HFF-Myc (cell line): ENCODE measurements at regions not wholly inside any gene's neighbourhood (a gene's known extent, or its start where the extent isn't known, plus 50 kb on each side); places are given as distances from the start of the nearest gene placed in this dataset.

ENCODE experiments used
- DNase-seq: peaks from one replicate; pipeline ENCODE4 v3.0.0-alpha.2; 2011; ENCODE audit warnings: low read depth; ENCODE audit errors: extremely low read depth
- H3K4me3 ChIP-seq: replicated peaks from 2 replicates; pipeline ENCODE4 v1.5.1; 2011; ENCODE audit warnings: low read depth, mild to moderate bottlenecking, control low read depth, low read length
- TF ChIP-seq, protein P1 (sequence below): IDR thresholded peaks from 2 replicates; pipeline ENCODE4 v1.5.1; 2012; ENCODE audit warnings: mild to moderate bottlenecking, low read depth, low read length, control low read depth; ENCODE audit errors: missing control alignments

DNA sequence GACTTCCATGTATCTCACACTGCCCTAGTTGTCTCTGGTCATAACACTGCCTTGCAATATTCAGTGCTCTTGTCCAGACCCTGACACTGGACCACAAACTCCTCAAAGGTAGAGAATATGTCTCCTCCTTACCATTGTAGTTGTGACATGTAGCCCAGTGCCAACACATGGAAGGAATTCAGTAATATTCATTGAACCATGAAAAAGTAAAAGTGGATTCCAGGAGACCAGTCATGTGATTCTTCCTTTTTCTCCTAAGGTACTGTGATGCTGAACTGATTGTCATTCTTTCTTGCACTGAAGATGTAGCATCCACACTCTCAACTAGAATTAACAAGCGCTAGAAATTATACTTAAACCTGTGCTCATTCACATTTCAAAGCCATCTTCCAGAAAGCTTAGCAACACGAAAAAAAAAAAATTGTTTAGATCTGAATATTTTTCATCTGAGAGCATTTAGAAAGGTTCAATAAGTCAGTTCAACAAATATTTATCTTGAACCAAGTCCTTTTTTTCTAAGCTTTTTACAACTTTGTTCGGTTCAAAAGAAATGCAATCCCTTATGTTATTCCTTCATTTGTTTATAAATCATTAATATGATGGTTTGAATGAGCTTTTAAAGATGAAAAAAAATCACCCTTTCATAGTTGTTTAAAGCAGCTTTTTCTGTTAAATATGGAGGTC lies 224.7 kb upstream of the BLID start:
- TF ChIP-seq, protein P1, sequence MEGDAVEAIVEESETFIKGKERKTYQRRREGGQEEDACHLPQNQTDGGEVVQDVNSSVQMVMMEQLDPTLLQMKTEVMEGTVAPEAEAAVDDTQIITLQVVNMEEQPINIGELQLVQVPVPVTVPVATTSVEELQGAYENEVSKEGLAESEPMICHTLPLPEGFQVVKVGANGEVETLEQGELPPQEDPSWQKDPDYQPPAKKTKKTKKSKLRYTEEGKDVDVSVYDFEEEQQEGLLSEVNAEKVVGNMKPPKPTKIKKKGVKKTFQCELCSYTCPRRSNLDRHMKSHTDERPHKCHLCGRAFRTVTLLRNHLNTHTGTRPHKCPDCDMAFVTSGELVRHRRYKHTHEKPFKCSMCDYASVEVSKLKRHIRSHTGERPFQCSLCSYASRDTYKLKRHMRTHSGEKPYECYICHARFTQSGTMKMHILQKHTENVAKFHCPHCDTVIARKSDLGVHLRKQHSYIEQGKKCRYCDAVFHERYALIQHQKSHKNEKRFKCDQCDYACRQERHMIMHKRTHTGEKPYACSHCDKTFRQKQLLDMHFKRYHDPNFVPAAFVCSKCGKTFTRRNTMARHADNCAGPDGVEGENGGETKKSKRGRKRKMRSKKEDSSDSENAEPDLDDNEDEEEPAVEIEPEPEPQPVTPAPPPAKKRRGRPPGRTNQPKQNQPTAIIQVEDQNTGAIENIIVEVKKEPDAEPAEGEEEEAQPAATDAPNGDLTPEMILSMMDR = no peak
- DNase-seq = no peak
- H3K4me3 ChIP-seq = no peak overlapping the region

DNA sequence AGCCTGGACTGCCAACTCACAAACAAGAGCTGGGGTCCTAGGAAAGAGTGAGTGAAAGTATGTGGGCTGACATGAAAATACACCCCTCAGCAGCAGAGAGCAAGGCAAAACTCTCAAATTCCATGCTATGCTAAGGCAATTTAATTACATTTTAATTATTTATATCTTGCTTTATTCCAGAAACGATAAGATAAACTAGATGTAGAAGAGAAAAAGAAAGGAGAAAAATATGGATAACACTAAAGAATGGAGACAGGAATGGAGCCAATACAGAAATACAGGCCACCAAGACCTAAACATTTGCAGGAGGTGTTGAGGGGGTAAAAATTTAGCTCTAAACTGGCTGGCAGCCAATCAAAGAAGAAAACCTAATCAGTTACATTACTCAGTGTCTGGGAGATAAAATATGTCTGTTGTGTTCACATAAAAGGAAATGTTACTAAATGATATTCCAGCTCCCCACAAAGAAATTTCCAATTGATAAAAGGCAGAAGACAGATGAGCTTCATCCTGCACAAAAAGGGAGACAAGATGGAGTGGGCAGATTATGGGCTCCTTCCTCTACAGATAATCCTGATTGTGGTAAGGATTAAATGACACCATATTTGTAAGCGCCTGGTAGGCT lies 223.5 kb upstream of the BLID start:
- no peak overlapping the region for H3K4me3 ChIP-seq
- DNase-seq = no peak
- TF ChIP-seq, protein P1 = no peak

DNA sequence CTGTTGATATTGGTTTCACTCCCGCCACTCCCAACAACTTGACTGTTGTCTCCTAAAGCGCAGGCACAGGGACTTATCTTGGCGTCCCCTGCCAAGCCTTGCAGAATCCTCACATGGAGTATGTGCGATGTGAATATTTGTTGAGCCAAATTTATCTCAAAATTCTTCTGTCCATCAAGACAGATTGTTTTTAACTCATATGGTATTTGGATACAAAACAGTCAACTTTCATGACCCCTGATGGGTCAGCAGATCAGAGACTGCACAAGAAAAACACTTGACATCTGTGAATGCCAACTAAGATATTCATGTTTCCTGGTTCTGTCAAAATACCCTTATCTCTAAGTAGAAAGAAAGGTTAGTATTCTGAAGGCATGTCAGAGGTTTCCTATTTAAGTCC lies 221.7 kb upstream of the BLID start:
- no peak for DNase-seq
- no peak overlapping the region for H3K4me3 ChIP-seq
- TF ChIP-seq, protein P1 = no peak

DNA sequence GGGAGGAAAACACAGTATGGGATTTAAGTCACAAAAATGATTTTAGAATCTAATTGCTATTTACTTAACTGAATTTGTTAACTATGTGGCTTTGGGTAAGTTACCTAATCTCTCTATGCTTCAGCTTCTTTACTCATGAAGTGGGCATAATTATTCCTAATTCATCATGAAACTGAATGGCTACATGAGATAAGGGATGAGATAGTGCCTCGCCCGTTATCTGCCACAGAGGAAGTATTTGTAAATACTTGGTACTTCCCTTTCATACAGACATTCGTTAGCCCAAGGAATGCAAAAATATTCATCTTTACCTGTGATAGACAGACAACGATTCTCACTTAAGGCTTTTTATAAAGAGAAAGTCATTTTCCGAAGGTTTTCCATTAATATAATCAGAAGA lies 221.2 kb upstream of the BLID start:
- TF ChIP-seq, protein P1 = no peak
- DNase-seq = no peak
- no peak overlapping the region for H3K4me3 ChIP-seq

DNA sequence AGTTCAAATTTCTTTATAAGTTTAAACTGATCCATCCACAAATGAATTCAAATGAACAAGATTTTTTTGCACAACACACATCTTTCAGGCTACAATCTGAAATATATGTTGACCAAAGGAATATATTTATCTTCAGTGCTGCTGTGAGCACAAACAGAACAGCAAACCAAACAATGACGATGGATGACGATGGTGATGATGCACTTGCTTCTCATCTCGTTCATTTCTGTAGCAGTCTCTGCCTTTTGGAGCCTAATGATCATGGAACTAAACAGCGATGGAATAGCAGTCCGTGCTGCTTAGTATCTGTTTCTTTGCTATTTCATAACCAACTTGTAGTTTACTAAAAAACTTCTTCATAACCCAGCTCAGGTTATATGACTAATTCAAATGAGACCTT lies 220.7 kb upstream of the BLID start:
- no peak for DNase-seq
- H3K4me3 ChIP-seq = no peak overlapping the region
- TF ChIP-seq, protein P1 = no peak

DNA sequence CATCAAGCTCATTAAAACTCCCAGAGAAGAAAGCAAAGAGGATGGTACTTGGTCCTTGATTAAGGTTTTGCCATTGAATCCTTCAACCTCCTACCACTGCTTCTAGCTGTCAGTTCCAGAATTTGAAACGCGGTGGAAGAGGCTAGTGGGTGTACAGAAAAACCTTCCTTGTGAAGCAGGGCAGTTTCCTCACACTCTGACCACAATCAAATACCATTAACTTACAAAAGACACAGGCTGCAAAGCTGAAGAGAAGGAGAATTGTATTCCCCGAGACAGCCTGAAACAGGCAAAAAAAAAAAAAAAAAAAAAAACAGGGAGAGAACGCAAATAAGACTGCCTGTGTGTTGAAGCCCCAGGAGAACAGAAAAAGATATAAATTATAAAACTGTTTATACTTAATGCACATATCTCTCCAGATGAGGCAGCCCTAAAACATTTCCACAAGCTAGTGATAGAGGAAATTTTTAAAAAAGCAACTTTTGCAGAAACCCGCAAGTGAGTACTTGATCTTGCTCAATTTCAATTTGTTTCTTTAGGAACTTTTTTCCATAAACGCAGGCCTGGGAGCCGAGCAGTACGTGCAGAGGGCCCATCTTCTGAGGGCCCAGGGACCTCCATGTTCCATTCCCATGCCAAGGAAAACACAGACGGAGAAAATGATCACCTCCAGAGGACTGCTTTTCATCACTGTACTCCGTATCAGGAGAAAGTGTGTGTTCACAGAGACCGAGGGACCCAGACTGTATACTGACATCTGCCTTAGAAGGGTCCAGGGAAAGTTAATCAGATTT lies 218.7 kb upstream of the BLID start:
- no peak for DNase-seq
- TF ChIP-seq, protein P1 = no peak
- no peak overlapping the region for H3K4me3 ChIP-seq
